ENCODE measurements at regions not wholly inside any gene's neighbourhood (a gene's known extent, or its start where the extent isn't known, plus 50 kb on each side); places are given as distances from the start of the nearest gene placed in this dataset.

DNA sequence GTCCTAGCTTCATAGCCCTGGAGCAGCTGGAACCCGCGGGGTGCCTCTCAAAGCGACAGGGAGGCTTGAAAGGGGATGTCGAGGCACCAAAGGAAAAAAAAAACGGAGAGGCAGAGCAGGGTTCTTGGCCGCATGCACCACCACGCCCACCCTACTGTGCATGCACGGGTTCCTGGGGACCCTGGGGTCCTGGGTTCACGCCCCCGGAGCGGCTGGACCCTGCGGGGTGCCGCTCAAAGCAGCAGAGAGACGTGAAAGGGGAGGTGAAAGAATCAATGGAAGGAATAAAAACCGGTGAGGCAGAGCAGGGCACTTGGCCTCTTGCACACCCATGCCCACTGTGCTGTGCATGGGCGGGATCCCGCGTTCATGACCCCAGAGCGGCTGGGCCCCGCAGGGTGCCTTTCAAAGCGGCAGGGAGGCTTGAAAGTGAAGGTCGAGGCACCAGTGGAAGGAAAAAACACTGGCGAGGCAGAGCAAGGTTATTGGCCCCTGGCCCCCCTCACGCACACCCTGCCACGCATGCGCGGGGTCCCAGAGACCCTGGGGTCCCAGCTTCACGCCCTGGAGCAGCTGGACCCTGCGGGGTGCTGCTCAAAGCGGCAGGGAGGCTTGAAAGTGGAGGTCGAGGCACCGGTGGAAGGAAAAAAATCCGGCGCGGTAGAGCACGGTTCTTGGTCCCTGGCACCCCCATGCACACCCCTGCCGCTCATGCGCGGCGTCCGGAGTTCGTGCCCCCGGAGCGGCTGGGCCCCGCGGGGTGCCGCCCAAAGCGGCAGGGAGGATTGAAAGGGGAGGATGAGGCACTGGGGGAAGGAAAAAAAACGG is 318.5 kb downstream of the ALG10 start:
- no peak overlapping the region for H3K27ac ChIP-seq
- H3K4me1 ChIP-seq = no peaks in the 10 kb centered on the region
- intact Hi-C loops (cut with DNase I; ENCODE audit: low total_unique reads) = no loop called here
- H3K9me3 ChIP-seq = peaks cover 0 to 75% (median 19%) of the 10 kb centered on the region in 3 donors
- H3K4me3 ChIP-seq = no peak overlapping the region
- H3K27me3 ChIP-seq = peaks cover 0 to 27% of the 10 kb centered on the region in 2 donors
- TF ChIP-seq, protein P1, sequence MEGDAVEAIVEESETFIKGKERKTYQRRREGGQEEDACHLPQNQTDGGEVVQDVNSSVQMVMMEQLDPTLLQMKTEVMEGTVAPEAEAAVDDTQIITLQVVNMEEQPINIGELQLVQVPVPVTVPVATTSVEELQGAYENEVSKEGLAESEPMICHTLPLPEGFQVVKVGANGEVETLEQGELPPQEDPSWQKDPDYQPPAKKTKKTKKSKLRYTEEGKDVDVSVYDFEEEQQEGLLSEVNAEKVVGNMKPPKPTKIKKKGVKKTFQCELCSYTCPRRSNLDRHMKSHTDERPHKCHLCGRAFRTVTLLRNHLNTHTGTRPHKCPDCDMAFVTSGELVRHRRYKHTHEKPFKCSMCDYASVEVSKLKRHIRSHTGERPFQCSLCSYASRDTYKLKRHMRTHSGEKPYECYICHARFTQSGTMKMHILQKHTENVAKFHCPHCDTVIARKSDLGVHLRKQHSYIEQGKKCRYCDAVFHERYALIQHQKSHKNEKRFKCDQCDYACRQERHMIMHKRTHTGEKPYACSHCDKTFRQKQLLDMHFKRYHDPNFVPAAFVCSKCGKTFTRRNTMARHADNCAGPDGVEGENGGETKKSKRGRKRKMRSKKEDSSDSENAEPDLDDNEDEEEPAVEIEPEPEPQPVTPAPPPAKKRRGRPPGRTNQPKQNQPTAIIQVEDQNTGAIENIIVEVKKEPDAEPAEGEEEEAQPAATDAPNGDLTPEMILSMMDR (IDR thresholded peaks at IDR 0.05) = no peak
- no peaks in the 10 kb centered on the region for H3K36me3 ChIP-seq
- no peak for DNase-seq

DNA sequence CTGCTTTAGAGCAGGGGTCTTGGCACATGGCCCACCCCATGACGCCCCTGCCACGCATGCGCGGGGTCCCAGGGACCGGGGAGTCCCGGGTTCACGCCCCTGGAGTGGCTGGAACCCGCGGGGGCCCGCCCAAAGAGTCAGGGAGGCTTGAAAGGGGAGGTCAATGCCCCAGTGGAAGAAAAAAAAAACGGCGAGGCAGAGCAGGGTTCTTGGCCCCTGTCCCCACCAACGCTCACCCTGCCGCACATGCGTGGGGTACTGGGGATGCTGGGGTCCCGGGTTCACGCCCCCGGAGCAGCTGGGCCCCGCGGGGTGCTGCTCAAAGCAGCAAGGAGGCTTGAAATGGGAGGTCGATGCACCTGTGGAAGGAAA is 319.1 kb downstream of the ALG10 start:
- H3K4me1 ChIP-seq = no peaks in the 10 kb centered on the region
- H3K27me3 ChIP-seq = peaks cover 0 to 27% of the 10 kb centered on the region in 2 donors
- H3K36me3 ChIP-seq = no peaks in the 10 kb centered on the region
- H3K27ac ChIP-seq = no peak overlapping the region
- no peak overlapping the region for H3K4me3 ChIP-seq
- no peak for DNase-seq
- H3K9me3 ChIP-seq = peaks cover 0 to 71% (median 13%) of the 10 kb centered on the region in 3 donors
- TF ChIP-seq, protein P1 (IDR thresholded peaks at IDR 0.05) = no peak
- intact Hi-C loops (cut with DNase I; ENCODE audit: low total_unique reads) = no loop called here

DNA sequence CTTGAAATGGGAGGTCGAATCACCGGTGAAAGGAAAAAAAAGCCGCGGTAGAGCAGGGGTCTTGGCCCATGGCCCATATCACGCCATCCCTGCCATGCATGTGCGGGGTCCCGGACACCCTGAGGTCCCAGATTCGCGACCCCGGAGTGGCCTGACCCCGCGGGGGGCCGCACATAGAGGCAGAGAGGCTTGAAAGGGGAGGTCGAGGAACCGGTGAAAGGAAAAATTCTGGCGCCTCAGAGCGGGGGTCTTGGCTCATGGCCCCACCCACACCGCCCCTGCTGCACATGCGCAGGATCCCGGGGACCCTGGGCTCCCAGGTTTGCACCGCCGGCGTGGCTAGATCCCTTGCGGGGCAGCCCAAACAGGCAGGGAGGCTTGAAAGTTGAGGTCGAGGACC is 319.8 kb downstream of the ALG10 start:
- Histone ChIP-seq H3K36me3 (no peaks in the 10 kb centered on the region), H3K27ac (no peak overlapping the region), H3K9me3 (peaks cover 0 to 74% (median 8%) of the 10 kb centered on the region in 3 donors), H3K27me3 (peaks cover 0 to 25% of the 10 kb centered on the region in 2 donors), H3K4me3 (no peak overlapping the region), H3K4me1 (no peaks in the 10 kb centered on the region)
- intact Hi-C loops (cut with DNase I; ENCODE audit: low total_unique reads) = no loop called here
- TF ChIP-seq, protein P1 (IDR thresholded peaks at IDR 0.05) = no peak
- DNase-seq = no peak

DNA sequence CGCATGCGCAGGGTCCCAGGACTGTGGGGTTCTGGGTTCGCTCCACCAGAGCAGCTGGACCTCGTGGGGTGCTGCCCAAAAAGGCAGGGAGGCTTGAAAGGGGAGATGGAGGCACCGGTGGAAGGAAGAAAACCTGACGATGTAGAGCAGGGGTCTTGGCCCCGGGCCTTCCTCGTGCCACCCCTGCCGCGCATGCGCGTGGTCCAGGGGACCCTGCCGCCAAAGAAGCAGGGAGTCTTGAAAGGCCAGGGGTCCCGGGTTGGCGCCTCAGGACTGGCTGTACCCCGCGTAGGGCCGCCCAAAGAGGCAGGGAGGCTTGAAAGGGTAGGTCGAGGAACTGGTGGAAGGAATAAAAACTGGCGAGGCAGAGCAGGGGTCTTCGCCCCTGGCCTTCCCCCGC is 321.0 kb downstream of the ALG10 start:
- no peak for DNase-seq
- Histone ChIP-seq H3K27me3 (peaks cover 0 to 21% of the 10 kb centered on the region in 2 donors), H3K4me1 (no peaks in the 10 kb centered on the region), H3K4me3 (no peak overlapping the region), H3K27ac (no peak overlapping the region), H3K36me3 (no peaks in the 10 kb centered on the region), H3K9me3 (peaks cover 0 to 74% (median 8%) of the 10 kb centered on the region in 3 donors)
- intact Hi-C loops (cut with DNase I; ENCODE audit: low total_unique reads) = no loop called here
- TF ChIP-seq, protein P1 (IDR thresholded peaks at IDR 0.05) = no peak

- H3K27ac ChIP-seq = no peak overlapping the region
- intact Hi-C loops (cut with DNase I; ENCODE audit: low total_unique reads) = no loop called here
- H3K36me3 ChIP-seq = no peaks in the 10 kb centered on the region
- H3K9me3 ChIP-seq = peaks cover 0 to 73% (median 8%) of the 10 kb centered on the region in 3 donors
- H3K4me1 ChIP-seq = no peaks in the 10 kb centered on the region
- H3K4me3 ChIP-seq = no peak overlapping the region
- H3K27me3 ChIP-seq = peaks cover 0 to 18% of the 10 kb centered on the region in 2 donors
- DNase-seq = no peak
- TF ChIP-seq, protein P1 (IDR thresholded peaks at IDR 0.05) = no peak
Observed at GRCh38 chr12:34343766-34344165, 321.5 kb downstream of the ALG10 start.

Data from tibial artery (tissue), 4 donors.